NT2/D1 (cell line): ENCODE measurements at regions not wholly inside any gene's neighbourhood (a gene's known extent, or its start where the extent isn't known, plus 50 kb on each side); places are given as distances from the start of the nearest gene placed in this dataset.

Experiments used
- SUZ12 ChIP-seq: IDR thresholded peaks from 2 replicates; pipeline ENCODE4 v1.6.1; 2011; ENCODE audit not compliant: insufficient read length, insufficient read depth; ENCODE audit errors: extremely low read depth
- YY1 ChIP-seq: IDR thresholded peaks from 2 replicates; pipeline ENCODE4 v1.6.1; 2011; ENCODE audit not compliant: insufficient read length, insufficient read depth
- ZNF274 ChIP-seq: IDR thresholded peaks from 2 replicates; pipeline ENCODE4 v1.6.1; 2011; ENCODE audit warnings: mild to moderate bottlenecking, low read depth, low read length

- TF ChIP-seq ZNF274 (no peak), YY1 (no peak), SUZ12 (no peak)
Measured at GRCh38 chr6:51314965-51315364, 496.3 kb downstream of the TFAP2B start.
